ENCODE measurements at regions not wholly inside any gene's neighbourhood (a gene's known extent, or its start where the extent isn't known, plus 50 kb on each side); places are given as distances from the start of the nearest gene placed in this dataset.

GRCh38 chrX:63488546-63489373 is 137.6 kb upstream of the SPIN4 start:
- Histone ChIP-seq H4K20me1 (ENCODE audit: insufficient read depth, poor library complexity, severe bottlenecking) (no peaks in the 10 kb centered on the region), H3K79me2 (no peaks in the 10 kb centered on the region), H3K27me3 (no peaks in the 10 kb centered on the region), H3K36me3 (replicated peaks; ENCODE audit: insufficient read depth, low read depth) (no peaks in the 10 kb centered on the region), H2AFZ (no peak overlapping the region), H3K4me3 (no peak overlapping the region), H3K4me1 (ENCODE audit: insufficient read depth) (no peaks in the 10 kb centered on the region), H3K9me3 (ENCODE audit: low read depth) (no peaks in the 10 kb centered on the region), H3K9me2 (replicated peaks; ENCODE audit: insufficient read depth) (no peaks in the 10 kb centered on the region), H3K4me2 (no peak overlapping the region), H3K27ac (no peak overlapping the region)
- 78% methylated on average over 4 of the region's 4 CpGs for WGBS (ENCODE audit: low lambda C conversion rate, missing lambda C conversion rate)
- TF ChIP-seq, protein P1, sequence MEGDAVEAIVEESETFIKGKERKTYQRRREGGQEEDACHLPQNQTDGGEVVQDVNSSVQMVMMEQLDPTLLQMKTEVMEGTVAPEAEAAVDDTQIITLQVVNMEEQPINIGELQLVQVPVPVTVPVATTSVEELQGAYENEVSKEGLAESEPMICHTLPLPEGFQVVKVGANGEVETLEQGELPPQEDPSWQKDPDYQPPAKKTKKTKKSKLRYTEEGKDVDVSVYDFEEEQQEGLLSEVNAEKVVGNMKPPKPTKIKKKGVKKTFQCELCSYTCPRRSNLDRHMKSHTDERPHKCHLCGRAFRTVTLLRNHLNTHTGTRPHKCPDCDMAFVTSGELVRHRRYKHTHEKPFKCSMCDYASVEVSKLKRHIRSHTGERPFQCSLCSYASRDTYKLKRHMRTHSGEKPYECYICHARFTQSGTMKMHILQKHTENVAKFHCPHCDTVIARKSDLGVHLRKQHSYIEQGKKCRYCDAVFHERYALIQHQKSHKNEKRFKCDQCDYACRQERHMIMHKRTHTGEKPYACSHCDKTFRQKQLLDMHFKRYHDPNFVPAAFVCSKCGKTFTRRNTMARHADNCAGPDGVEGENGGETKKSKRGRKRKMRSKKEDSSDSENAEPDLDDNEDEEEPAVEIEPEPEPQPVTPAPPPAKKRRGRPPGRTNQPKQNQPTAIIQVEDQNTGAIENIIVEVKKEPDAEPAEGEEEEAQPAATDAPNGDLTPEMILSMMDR (IDR thresholded peaks at IDR 0.05; ENCODE audit: poor library complexity), result no peak
- no peak for TF ChIP-seq EZH2phosphoT487 (IDR thresholded peaks at IDR 0.05; ENCODE audit: low read depth, severe bottlenecking, unreplicated experiment)
- TF ChIP-seq EZH2 (IDR thresholded peaks at IDR 0.05; ENCODE audit: borderline replicate concordance), result no peak
- no peak for DNase-seq (ENCODE audit: low spot score)

DNA sequence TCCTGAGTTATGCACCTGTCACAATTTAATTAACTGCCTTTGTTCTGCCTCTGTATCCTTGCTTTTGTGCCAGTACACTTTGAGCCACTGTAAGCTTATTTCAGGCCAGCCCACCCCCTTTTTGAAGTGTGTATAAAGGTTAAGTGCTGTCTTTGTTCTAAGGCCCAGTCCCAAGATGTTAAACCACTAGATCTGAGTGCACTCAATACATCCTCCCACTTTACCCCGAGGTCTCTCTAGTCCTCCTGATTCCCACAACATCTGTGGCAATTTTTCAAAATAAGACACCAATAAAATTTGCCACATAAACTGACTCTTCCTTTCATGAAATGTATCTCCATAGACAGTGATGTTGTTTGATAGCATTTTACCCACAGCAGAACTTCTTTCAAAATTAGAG is 124.1 kb upstream of the SPIN4 start:
- TF ChIP-seq EZH2phosphoT487 (IDR thresholded peaks at IDR 0.05; ENCODE audit: low read depth, severe bottlenecking, unreplicated experiment) (no peak), EZH2 (IDR thresholded peaks at IDR 0.05; ENCODE audit: borderline replicate concordance) (no peak)
- TF ChIP-seq, protein P1 (IDR thresholded peaks at IDR 0.05; ENCODE audit: poor library complexity), result no peak
- Histone ChIP-seq H3K4me3 (no peak overlapping the region), H3K36me3 (replicated peaks; ENCODE audit: insufficient read depth, low read depth) (no peaks in the 10 kb centered on the region), H3K27me3 (no peaks in the 10 kb centered on the region), H3K4me1 (ENCODE audit: insufficient read depth) (no peaks in the 10 kb centered on the region), H4K20me1 (ENCODE audit: insufficient read depth, poor library complexity, severe bottlenecking) (no peaks in the 10 kb centered on the region), H2AFZ (no peak overlapping the region), H3K79me2 (no peaks in the 10 kb centered on the region), H3K9me2 (replicated peaks; ENCODE audit: insufficient read depth) (no peaks in the 10 kb centered on the region), H3K9me3 (ENCODE audit: low read depth) (peaks cover 20% of the 10 kb centered on the region), H3K4me2 (no peak overlapping the region), H3K27ac (no peak overlapping the region)
- no peak for DNase-seq (ENCODE audit: low spot score)
- WGBS (ENCODE audit: low lambda C conversion rate, missing lambda C conversion rate), result 59% methylated on average over 1 of the region's 1 CpG

- no peak overlapping the region for H3K4me2 ChIP-seq
- H3K27ac ChIP-seq, result no peak overlapping the region
- WGBS (ENCODE audit: low lambda C conversion rate, missing lambda C conversion rate), result 65% methylated on average over 1 of the region's 1 CpG
- H3K9me3 ChIP-seq (ENCODE audit: low read depth), result peaks cover 14% of the 10 kb centered on the region
- no peak overlapping the region for H2AFZ ChIP-seq
- no peaks in the 10 kb centered on the region for H3K79me2 ChIP-seq
- H3K4me3 ChIP-seq, result no peak overlapping the region
- no peak for DNase-seq (ENCODE audit: low spot score)
- H4K20me1 ChIP-seq (ENCODE audit: insufficient read depth, poor library complexity, severe bottlenecking), result no peaks in the 10 kb centered on the region
- TF ChIP-seq EZH2phosphoT487 (IDR thresholded peaks at IDR 0.05; ENCODE audit: low read depth, severe bottlenecking, unreplicated experiment) (no peak), EZH2 (IDR thresholded peaks at IDR 0.05; ENCODE audit: borderline replicate concordance) (no peak)
- TF ChIP-seq, protein P1 (IDR thresholded peaks at IDR 0.05; ENCODE audit: poor library complexity), result no peak
- no peaks in the 10 kb centered on the region for H3K27me3 ChIP-seq
- no peaks in the 10 kb centered on the region for H3K9me2 ChIP-seq (replicated peaks; ENCODE audit: insufficient read depth)
- H3K4me1 ChIP-seq (ENCODE audit: insufficient read depth), result no peaks in the 10 kb centered on the region
- no peaks in the 10 kb centered on the region for H3K36me3 ChIP-seq (replicated peaks; ENCODE audit: insufficient read depth, low read depth)
Observed at GRCh38 chrX:63471004-63471403, 119.9 kb upstream of the SPIN4 start.
